GM18907 (cell line): ENCODE measurements at regions not wholly inside any gene's neighbourhood (a gene's known extent, or its start where the extent isn't known, plus 50 kb on each side); places are given as distances from the start of the nearest gene placed in this dataset.
"Not testable (repeated sequence)": the region's sequence is repeated elsewhere in the genome, so short reads cannot be mapped to it uniquely, and the experiment has no call there.

Source experiments
- ATAC-seq: cut with Tn5 transposase; IDR thresholded peaks from one replicate; pipeline ENCODE4 v1.9.1; 2021; ENCODE audit warnings: mild to moderate bottlenecking, moderate library complexity; ENCODE audit not compliant: unreplicated experiment

- ATAC-seq: no peak
These were observed 1206.4 kb upstream of the ADGRL4 start for GRCh38 chr1:80212948-80213347.

DNA sequence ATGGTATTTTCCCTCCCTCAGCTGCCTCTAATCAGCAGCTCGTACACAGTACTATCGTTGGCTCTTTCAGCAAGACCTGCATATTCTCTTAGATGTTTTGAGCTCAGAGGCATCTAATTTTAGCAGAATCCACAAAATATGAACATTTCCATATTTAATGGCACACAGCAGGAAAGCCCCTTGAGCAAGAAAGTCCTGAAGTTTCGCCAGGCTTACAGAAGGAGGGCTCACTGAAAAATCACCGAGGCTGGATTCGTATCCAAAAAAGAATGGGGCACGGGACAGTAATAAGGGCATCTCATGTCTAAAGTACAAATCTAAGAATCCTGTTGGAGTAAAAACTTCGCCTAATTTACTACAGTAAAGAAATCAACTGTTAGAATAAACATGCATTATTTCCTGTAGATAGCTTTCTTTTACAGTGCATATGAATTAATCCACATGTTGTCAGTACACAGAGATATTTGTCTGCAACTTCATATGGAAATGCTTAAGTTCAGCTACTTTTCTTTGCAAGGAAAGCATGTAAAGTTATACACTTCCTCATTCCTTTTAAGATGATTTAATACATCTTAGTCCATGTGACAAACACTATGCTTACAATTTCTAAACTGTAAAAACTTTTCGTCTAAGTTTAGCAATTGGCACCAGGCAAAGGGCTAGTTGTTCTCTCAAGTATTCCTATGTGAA lies 1205.3 kb upstream of the ADGRL4 start:
- no peak for ATAC-seq

DNA sequence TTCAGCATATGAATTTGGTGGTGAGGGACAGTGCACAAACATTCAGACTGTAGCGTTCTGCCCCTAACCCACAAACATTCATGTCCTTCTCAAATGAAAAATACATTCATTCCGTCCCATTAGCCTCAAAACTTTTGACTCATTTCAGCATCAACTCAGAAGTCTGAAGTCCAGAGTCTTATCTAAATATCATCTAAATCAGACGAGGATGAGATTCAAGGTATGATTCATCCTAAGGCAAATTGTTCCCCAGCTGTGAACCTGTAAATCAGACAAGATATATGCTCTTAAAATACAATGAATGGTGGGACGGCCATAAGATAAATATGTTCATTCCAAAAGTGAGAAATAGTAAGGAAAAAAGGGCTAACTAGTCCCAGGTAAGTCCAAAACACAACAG lies 1195.6 kb upstream of the ADGRL4 start:
- ATAC-seq: no peak

DNA sequence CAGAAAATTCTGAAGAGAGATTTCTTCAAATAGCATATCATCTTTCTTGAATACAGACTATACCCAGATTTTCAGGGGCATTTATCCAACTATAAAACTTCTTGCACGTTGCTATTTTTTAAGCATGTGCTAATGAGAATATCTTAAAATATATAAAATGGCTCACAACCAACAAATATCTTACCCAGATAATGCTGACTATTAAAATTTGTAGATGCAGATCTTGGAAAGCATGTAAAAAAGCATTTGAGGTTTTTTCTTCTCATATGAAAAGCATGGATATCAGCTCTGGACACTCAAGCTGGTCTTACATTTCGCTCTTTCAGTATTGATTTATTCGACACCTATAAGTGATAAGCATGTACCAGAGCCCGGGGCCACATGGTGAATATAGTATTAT lies 1187.7 kb upstream of the ADGRL4 start:
- ATAC-seq: no peak

DNA sequence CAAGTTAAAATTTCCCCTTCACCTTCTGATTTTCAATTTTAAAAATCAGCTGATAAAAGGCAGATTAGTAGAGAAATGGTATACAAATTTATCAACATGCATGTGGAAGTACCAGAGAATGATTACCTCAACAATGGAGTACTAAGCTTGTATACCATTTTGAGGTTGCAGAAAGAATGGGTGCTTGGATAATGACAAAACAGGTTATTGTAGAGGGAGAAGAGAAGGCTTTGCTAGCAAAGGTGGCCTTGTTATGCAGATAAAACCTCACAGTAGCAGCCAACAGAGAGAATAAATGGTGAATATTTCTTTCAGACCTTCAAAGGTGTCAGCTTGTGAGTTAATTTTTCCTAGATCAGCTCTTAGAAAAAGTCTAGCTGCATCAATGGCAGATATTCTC lies 1174.9 kb upstream of the ADGRL4 start:
- ATAC-seq: no peak

DNA sequence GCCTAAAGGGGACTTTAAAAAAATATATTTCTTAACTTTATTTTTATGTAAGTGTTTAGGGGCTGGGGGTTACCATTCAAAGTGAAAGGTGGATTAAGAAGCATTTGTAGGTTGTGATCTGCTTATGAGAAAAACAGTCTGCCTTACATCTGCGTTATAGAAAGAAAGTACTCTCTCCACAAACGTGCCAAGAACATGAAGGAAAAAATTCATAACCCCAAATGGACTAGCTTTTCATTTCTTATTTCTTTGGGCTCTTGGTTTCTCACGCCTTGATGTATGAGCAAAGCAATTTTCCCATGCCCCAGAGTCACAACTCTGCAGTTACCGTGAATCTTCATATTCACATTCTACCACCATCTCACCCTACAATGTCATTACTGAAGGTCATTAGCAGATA lies 1165.1 kb upstream of the ADGRL4 start:
- no peak for ATAC-seq

- ATAC-seq: no peak
These were observed 1164.4 kb upstream of the ADGRL4 start for GRCh38 chr1:80170811-80171485.

- ATAC-seq: no peak
These were observed 1157.6 kb upstream of the ADGRL4 start for GRCh38 chr1:80164150-80164549.

DNA sequence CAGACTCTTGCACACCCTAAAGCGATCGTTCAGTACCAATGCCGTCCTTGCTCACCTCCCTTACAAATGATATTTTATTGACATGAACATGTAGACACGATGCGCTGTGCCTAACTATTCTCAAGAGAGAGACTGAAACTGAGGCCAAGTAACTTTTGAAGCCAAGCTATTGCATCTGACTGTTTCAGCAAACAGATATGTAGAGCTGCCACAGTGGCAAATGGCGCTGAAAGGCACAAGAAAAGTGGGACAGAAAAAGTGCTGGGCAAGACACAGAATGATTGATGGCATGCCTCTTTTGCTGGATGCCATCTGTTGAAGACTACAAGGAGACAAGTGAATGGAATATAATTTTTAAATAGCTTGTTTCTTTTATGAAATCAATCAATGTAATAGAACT lies 1157.2 kb upstream of the ADGRL4 start:
- no peak for ATAC-seq

GRCh38 chr1:80158771-80159170 lies 1152.2 kb upstream of the ADGRL4 start:
- ATAC-seq: no peak

- no peak for ATAC-seq
These were observed 1151.7 kb upstream of the ADGRL4 start for GRCh38 chr1:80158266-80158665.

GRCh38 chr1:80155371-80155770 lies 1148.8 kb upstream of the ADGRL4 start:
- no peak for ATAC-seq

DNA sequence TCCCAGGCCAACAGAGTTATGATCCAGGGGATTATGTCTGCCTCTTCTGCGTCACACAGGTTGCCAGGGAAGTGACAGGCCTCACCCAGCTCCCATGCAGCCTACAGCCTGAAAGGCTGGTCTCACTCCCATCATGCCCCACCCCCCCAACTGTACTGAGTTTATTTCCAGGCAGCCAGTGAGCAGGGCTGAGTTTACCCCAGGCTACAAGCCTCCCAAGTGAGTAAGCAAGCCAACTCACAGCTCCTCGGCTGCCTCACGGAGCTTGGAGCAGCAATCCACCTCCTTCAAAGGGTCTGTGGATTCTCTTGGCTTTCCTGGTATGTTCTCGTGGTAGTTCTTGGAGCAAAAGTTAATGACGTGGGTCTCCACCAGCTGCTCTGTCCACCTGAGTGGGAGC lies 1147.6 kb upstream of the ADGRL4 start:
- ATAC-seq: no peak

GRCh38 chr1:80153762-80154161 lies 1147.2 kb upstream of the ADGRL4 start:
- ATAC-seq: no peak

- ATAC-seq: no peak
These were observed 1136.8 kb upstream of the ADGRL4 start for GRCh38 chr1:80143361-80143760.

DNA sequence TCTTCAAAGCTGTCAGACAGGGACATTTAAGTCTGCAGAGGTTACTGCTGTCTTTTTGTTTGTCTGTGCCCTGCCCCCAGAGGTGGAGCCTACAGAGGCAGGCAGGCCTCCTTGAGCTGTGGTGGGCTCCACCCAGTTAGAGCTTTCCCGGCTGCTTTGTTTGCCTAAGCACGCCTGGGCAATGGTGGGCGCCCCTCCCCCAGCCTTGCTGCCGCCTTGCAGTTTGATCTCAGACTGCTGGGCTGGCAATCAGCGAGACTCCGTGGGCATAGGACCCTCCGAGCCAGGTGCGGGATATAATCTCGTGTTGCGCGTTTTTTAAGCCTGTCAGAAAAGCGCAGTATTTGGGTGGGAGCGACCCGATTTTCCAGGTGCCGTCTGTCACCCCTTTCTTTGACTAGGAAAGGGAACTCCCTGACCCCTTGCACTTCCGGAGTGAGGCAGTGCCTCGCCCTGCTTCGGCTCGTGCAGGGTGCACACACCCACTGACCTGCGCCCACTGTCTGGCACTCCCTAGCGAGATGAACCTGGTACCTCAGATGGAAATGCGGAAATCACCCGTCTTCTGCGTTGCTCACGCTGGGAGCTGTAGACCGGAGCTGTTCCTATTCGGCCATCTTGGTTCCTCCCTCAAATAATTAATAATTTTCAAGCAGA lies 1131.5 kb upstream of the ADGRL4 start:
- not testable (repeated sequence) for ATAC-seq

DNA sequence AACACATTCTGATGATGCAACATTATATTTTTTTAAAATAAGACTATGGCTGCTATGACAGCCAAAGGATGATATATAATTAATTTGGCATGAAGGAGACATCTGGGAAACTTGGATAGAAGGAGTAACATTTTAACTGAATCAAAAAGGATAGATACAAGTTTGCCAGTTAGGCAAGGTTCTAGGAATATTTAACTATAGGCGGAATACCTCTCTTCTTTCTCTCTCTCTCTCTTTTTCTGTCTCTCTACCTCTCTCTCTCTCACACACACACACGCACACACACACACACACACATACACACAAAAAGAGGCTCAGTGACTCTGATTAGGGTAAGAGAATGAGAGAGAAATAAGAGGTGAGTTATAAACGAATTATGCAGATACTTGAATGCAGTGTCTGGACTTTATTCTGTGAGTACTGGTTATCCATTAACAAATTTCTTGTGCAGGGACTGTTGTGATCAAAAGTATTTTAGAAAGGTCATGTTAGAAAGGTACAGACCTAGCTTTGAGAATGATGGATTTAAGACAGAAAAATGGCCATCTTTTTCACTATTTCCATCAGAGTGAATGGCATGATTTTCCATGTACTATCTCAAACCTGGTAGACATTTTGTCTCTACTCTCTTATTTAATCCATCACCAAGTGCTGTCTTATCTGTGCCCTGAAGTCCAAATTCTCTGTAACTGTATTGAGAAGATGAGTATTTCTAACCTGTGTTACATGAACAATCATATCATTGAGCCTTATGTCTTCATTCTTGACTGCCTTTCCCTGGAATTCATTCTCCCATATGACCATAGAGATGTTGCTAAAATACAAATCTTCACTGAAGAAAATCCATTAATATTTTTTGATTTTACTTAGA lies 1106.9 kb upstream of the ADGRL4 start:
- no peak for ATAC-seq

DNA sequence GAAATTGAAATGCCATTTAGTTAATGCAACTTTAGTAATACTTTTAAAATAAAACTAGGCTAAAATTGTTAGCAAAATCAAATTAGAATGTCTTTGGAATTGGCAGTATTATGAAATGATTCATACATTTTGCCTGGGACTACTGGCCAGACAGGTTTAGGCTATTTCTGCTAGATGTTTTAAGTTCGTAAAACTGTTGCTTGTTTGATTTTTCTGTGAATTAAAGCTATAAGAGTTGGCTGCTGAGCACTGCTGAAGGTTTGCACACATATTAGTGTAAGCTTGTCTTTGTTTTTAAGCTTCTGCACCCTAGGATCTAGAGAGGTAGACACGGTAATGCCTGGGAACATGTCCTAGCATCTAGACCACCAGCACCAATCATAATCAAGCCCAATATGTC lies 1094.6 kb upstream of the ADGRL4 start:
- no peak for ATAC-seq

GRCh38 chr1:80099713-80100112 lies 1093.2 kb upstream of the ADGRL4 start:
- ATAC-seq: no peak

- no peak for ATAC-seq
These were observed 1078.5 kb upstream of the ADGRL4 start for GRCh38 chr1:80085067-80085466.

DNA sequence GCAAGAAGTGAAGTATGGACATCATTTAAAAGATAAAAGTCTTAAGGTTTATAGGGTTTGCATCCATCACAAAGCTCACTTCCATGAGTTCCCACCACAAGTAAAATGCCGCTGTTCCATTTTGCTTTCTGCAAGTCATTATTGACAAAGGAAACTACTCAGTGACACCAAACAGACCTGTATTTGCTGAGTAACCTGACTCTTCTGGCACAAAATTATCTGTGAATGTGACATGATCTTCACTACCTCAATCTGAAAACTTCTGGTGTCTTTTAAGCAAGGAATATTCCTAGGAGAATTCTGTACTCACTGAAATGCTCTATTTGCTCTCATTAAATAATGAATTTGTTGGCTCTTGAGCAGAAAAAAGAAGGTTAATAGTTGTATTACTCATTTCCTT lies 1077.4 kb upstream of the ADGRL4 start:
- ATAC-seq: no peak
